OCI-LY1 (cell line): ENCODE measurements at regions not wholly inside any gene's neighbourhood (a gene's known extent, or its start where the extent isn't known, plus 50 kb on each side); places are given as distances from the start of the nearest gene placed in this dataset.

ENCODE experiments used
- H2AFZ ChIP-seq: fragments of 200-600 bp; sonication (generic), shearing (Covaris generic); 2 replicates; pipeline ENCODE4 v1.6.0; 2014; ENCODE audit warnings: antibody characterized with exemption, mild to moderate bottlenecking, low read length
- H3F3A ChIP-seq: fragments of 200-600 bp; sonication (generic), shearing (Covaris generic); 2 replicates; pipeline ENCODE4 v1.6.0; 2014; ENCODE audit warnings: mild to moderate bottlenecking, antibody characterized with exemption, low read length, moderate library complexity; ENCODE audit not compliant: insufficient read depth
- H3K27ac ChIP-seq: fragments of 200-600 bp; sonication (generic); 2 replicates; pipeline ENCODE4 v1.5.1; 2014; ENCODE audit warnings: low read length, mixed run types, mild to moderate bottlenecking, low read depth; ENCODE audit not compliant: poor library complexity, severe bottlenecking
- H3K27me3 ChIP-seq: fragments of 200-600 bp; sonication (generic); 2 replicates; pipeline ENCODE4 v1.6.0; 2014; ENCODE audit warnings: antibody characterized with exemption, mild to moderate bottlenecking, low read length, moderate library complexity; ENCODE audit not compliant: insufficient read depth
- H3K36me3 ChIP-seq: fragments of 200-600 bp; sonication (generic); 2 replicates; pipeline ENCODE4 v1.6.1; 2014; ENCODE audit warnings: mild to moderate bottlenecking, antibody characterized with exemption, low read length, moderate library complexity, mixed read lengths; ENCODE audit not compliant: insufficient read depth
- H3K4me1 ChIP-seq: fragments of 200-600 bp; sonication (generic); 2 replicates; pipeline ENCODE4 v1.5.1; 2014; ENCODE audit warnings: mild to moderate bottlenecking, low read length, moderate library complexity; ENCODE audit not compliant: insufficient read depth, severe bottlenecking
- H3K4me2 ChIP-seq: fragments of 200-600 bp; sonication (generic), shearing (Covaris generic); 2 replicates; pipeline ENCODE4 v1.6.1; 2014; ENCODE audit warnings: low read length
- H3K4me3 ChIP-seq: fragments of 200-600 bp; sonication (generic); 2 replicates; pipeline ENCODE4 v1.5.1; 2014; ENCODE audit warnings: low read length, low read depth, mild to moderate bottlenecking, mixed read lengths; ENCODE audit not compliant: poor library complexity, severe bottlenecking
- H3K79me2 ChIP-seq: fragments of 200-600 bp; shearing (Covaris generic); 2 replicates; pipeline ENCODE4 v1.6.1; 2016; ENCODE audit warnings: mixed run types, low read length, mixed read lengths; ENCODE audit not compliant: insufficient read depth
- H3K9ac ChIP-seq: fragments of 200-600 bp; sonication (generic), shearing (Covaris generic); 2 replicates; pipeline ENCODE4 v1.6.1; 2014; ENCODE audit warnings: mild to moderate bottlenecking, low read length, mixed read lengths
- H3K9me2 ChIP-seq: fragments of 200-600 bp; sonication (generic), shearing (Covaris generic); 2 replicates; pipeline ENCODE4 v1.6.1; 2014; ENCODE audit warnings: low read depth, mild to moderate bottlenecking, low read length, mixed read lengths
- H3K9me3 ChIP-seq: fragments of 200-600 bp; shearing (Covaris generic); 2 replicates; pipeline ENCODE4 v1.6.1; 2014; ENCODE audit warnings: low read length, mixed read lengths
- H4K20me1 ChIP-seq: fragments of 200-600 bp; sonication (generic), shearing (Covaris generic); 2 replicates; pipeline ENCODE4 v1.6.0; 2016; ENCODE audit warnings: mild to moderate bottlenecking, low read length; ENCODE audit not compliant: insufficient read depth
- CTCF ChIP-seq: fragments of 200-600 bp; sonication (generic), shearing (Covaris generic); IDR thresholded peaks from 2 replicates; pipeline ENCODE4 v1.5.1; 2017; ENCODE audit warnings: mild to moderate bottlenecking, antibody characterized with exemption, low read length, moderate library complexity, mixed read lengths
- EZH2 ChIP-seq: fragments of 200-600 bp; sonication (generic), shearing (Covaris generic); IDR thresholded peaks from 2 replicates; pipeline ENCODE4 v1.8.0; 2017; ENCODE audit warnings: borderline replicate concordance, mixed run types, mild to moderate bottlenecking, antibody characterized with exemption, low read length, moderate library complexity, mixed read lengths

- Histone ChIP-seq H3K4me3 (no peak overlapping the region), H3K27ac (no peak overlapping the region), H3K4me1 (no peaks in the 10 kb centered on the region), H2AFZ (no peak overlapping the region), H3F3A (no peaks in the 10 kb centered on the region), H3K4me2 (no peak overlapping the region), H3K79me2 (no peaks in the 10 kb centered on the region), H4K20me1 (no peaks in the 10 kb centered on the region), H3K36me3 (no peaks in the 10 kb centered on the region), H3K9ac (no peak overlapping the region), H3K27me3 (no peaks in the 10 kb centered on the region), H3K9me2 (no peaks in the 10 kb centered on the region), H3K9me3 (no peaks in the 10 kb centered on the region)
- TF ChIP-seq CTCF (no peak), EZH2 (no peak)
Measured at GRCh38 chr6:105760746-105761145, 325.4 kb upstream of the PRDM1 start.

- Histone ChIP-seq H3K36me3 (no peaks in the 10 kb centered on the region), H3K9me3 (no peaks in the 10 kb centered on the region), H3K4me3 (no peak overlapping the region), H3K9me2 (no peaks in the 10 kb centered on the region), H4K20me1 (no peaks in the 10 kb centered on the region), H3K4me1 (no peaks in the 10 kb centered on the region), H3K27ac (no peak overlapping the region), H3K9ac (no peak overlapping the region), H2AFZ (no peak overlapping the region), H3K4me2 (no peak overlapping the region), H3K79me2 (no peaks in the 10 kb centered on the region), H3K27me3 (no peaks in the 10 kb centered on the region), H3F3A (no peaks in the 10 kb centered on the region)
- TF ChIP-seq EZH2 = no peak
- no peak for TF ChIP-seq CTCF
Measured at GRCh38 chr6:105759946-105760345, 326.2 kb upstream of the PRDM1 start.

DNA sequence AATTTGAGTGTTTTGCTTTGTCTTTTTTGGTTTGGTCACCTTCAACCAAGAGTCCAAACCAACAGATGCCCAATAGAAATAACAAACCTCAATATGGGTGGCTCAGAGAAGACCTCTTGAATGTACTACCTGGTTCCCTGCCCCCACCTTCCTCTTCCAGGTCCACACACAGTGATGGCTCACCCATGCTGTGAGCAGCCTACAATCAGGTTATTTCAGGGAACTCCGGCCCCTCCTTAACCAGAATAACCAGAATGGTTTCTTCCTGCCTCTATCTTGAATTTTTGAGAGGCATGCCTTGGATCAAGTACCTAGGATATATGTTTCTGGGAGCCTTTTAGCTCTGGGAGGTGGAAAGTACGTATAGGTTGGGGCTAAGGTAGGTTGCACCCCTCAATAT, 327.1 kb upstream of the PRDM1 start:
- no peak overlapping the region for H3K4me2 ChIP-seq

More for the DNA sequence above, 327.1 kb upstream of the PRDM1 start:
- Histone ChIP-seq H3K4me1 (no peaks in the 10 kb centered on the region), H2AFZ (no peak overlapping the region), H3K27ac (no peak overlapping the region), H3K9ac (no peak overlapping the region), H3K36me3 (no peaks in the 10 kb centered on the region), H3K9me3 (no peaks in the 10 kb centered on the region), H3K4me3 (no peak overlapping the region), H4K20me1 (no peaks in the 10 kb centered on the region), H3K79me2 (no peaks in the 10 kb centered on the region), H3K9me2 (no peaks in the 10 kb centered on the region), H3F3A (no peaks in the 10 kb centered on the region), H3K27me3 (no peaks in the 10 kb centered on the region)
- TF ChIP-seq CTCF (no peak), EZH2 (no peak)
